ENCODE measurements at regions not wholly inside any gene's neighbourhood (a gene's known extent, or its start where the extent isn't known, plus 50 kb on each side); places are given as distances from the start of the nearest gene placed in this dataset.

DNA sequence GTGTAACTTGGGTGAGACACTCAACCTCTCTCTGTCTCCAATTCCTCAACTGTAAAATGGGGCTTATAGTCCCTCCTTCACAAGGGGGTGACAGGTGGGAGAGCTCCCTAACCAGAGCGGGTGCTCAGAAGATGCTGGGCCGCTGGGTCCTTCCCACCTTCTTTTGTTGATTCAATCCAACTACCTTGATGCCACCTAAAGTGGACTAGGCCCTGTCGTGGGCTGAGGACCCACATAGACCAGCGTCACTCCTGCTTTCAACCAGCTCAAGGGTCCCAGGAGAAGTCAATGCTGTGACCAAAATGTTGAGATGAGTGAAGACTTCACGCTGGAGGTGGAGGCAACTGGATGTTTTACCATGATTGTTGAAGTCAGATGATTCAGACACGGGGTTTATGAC lies 72.7 kb upstream of the WNT11 start:
- TF ChIP-seq, protein P1, sequence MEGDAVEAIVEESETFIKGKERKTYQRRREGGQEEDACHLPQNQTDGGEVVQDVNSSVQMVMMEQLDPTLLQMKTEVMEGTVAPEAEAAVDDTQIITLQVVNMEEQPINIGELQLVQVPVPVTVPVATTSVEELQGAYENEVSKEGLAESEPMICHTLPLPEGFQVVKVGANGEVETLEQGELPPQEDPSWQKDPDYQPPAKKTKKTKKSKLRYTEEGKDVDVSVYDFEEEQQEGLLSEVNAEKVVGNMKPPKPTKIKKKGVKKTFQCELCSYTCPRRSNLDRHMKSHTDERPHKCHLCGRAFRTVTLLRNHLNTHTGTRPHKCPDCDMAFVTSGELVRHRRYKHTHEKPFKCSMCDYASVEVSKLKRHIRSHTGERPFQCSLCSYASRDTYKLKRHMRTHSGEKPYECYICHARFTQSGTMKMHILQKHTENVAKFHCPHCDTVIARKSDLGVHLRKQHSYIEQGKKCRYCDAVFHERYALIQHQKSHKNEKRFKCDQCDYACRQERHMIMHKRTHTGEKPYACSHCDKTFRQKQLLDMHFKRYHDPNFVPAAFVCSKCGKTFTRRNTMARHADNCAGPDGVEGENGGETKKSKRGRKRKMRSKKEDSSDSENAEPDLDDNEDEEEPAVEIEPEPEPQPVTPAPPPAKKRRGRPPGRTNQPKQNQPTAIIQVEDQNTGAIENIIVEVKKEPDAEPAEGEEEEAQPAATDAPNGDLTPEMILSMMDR (IDR thresholded peaks at IDR 0.05), result no peak
- no peak overlapping the region for H3K4me3 ChIP-seq
- H3K27ac ChIP-seq, result no peak overlapping the region
- DNase-seq (no peak), ATAC-seq (no peak)
- no peaks in the 10 kb centered on the region for H3K4me1 ChIP-seq
- intact Hi-C loops (cut with DNase I), result no loop called here
- no peaks in the 10 kb centered on the region for H3K9me3 ChIP-seq
- H3K27me3 ChIP-seq, result no peaks in the 10 kb centered on the region
- H3K36me3 ChIP-seq, result no peaks in the 10 kb centered on the region

DNA sequence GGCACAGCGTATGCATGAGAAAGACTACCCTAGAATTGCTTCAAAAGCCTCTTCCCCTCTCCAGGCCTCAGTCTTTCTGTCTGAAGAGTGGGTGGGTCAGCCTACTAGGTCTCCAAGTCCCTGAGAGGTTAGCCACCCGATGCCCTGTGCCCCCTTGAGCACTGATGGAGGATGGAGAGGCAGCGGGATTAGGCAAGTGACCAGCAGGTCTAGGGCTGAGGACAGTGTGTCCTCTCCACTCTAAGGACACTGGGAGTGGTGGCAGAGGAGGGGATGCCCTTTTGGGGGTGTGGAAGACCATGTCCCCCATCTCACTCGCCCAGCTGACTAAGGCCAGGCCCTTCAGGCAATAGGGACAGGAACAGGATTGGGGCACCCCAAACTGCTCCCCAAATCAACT lies 72.2 kb upstream of the WNT11 start:
- intact Hi-C loops (cut with DNase I), result no loop called here
- no peak for DNase-seq
- no peaks in the 10 kb centered on the region for H3K4me1 ChIP-seq
- no peak overlapping the region for H3K4me3 ChIP-seq
- TF ChIP-seq, protein P1 (IDR thresholded peaks at IDR 0.05), result no peak
- no peak for ATAC-seq
- H3K9me3 ChIP-seq, result no peaks in the 10 kb centered on the region
- H3K27ac ChIP-seq, result no peak overlapping the region
- no peaks in the 10 kb centered on the region for H3K27me3 ChIP-seq
- H3K36me3 ChIP-seq, result no peaks in the 10 kb centered on the region

- Histone ChIP-seq H3K4me3 (no peak overlapping the region), H3K27ac (no peak overlapping the region), H3K9me3 (no peaks in the 10 kb centered on the region), H3K36me3 (no peaks in the 10 kb centered on the region), H3K4me1 (no peaks in the 10 kb centered on the region), H3K27me3 (no peaks in the 10 kb centered on the region)
- intact Hi-C loops (cut with DNase I), result no loop called here
- DNase-seq (no peak), ATAC-seq (no peak)
- TF ChIP-seq, protein P1 (IDR thresholded peaks at IDR 0.05), result no peak
Measured at GRCh38 chr11:76277298-76278175, 71.2 kb upstream of the WNT11 start.

GRCh38 chr11:76276781-76277155 lies 70.5 kb upstream of the WNT11 start:
- no peaks in the 10 kb centered on the region for H3K27me3 ChIP-seq
- TF ChIP-seq, protein P1 (IDR thresholded peaks at IDR 0.05), result no peak
- no peak overlapping the region for H3K27ac ChIP-seq
- no peaks in the 10 kb centered on the region for H3K36me3 ChIP-seq
- ATAC-seq, result no peak
- DNase-seq, result no peak
- no peaks in the 10 kb centered on the region for H3K4me1 ChIP-seq
- intact Hi-C loops (cut with DNase I), result no loop called here
- no peak overlapping the region for H3K4me3 ChIP-seq
- no peaks in the 10 kb centered on the region for H3K9me3 ChIP-seq

DNA sequence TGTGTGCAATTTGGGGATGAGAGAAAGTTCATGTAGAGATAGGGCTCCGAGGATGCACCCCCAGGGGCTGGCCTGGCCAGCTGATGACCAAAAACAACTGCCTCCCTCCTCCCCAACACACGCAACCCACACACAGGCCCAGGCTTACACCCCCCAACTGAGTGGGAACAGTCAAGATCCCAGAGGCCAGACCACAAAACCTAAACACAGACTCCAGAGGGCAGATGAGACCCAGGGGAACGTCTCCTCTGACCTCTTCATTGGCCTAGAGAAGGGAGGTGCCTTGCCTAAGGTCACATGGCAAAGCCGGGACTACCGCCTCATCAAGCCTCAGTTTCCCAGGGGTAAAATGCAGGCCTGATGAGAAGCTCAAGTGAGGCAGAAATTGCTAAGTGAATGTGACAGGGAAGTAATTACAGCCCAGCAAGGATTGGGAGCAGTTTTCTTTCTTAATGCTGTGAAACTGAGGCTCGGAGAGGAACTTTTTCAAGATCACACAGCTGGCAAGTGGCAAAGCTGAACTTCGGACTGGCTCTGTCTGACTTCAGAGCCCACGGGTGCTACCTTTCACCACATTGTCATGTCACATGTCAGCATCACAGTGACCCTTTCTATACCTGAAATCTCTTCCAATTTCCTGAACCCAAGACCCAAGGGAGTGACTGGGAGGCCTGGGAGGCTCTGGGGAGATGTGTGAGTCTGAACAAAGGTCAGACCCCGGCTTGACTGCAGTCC lies 69.9 kb upstream of the WNT11 start:
- ATAC-seq (no peak), DNase-seq (no peak)
- no peaks in the 10 kb centered on the region for H3K36me3 ChIP-seq
- no peaks in the 10 kb centered on the region for H3K9me3 ChIP-seq
- no peak overlapping the region for H3K4me3 ChIP-seq
- H3K27me3 ChIP-seq, result no peaks in the 10 kb centered on the region
- TF ChIP-seq, protein P1 (IDR thresholded peaks at IDR 0.05), result no peak
- no peak overlapping the region for H3K27ac ChIP-seq
- intact Hi-C loops (cut with DNase I), result no loop called here
- no peaks in the 10 kb centered on the region for H3K4me1 ChIP-seq
